HEK293T (cell line): ENCODE measurements at regions not wholly inside any gene's neighbourhood (a gene's known extent, or its start where the extent isn't known, plus 50 kb on each side); places are given as distances from the start of the nearest gene placed in this dataset.
"Not testable (repeated sequence)": the region's sequence is repeated elsewhere in the genome, so short reads cannot be mapped to it uniquely, and the experiment has no call there.

Experiments used
- BHLHE40 ChIP-seq: fragments of 450-650 bp; IDR thresholded peaks from 2 replicates; pipeline ENCODE4 v1.6.1; 2016; ENCODE audit warnings: mild to moderate bottlenecking, moderate library complexity, borderline replicate concordance
- CTBP1 ChIP-seq: fragments of 450-650 bp; IDR thresholded peaks from 2 replicates; pipeline ENCODE4 v1.6.1; 2016; ENCODE audit warnings: borderline replicate concordance
- ELF4 ChIP-seq: fragments of 450-650 bp; IDR thresholded peaks from 2 replicates; pipeline ENCODE4 v1.6.1; 2017; ENCODE audit warnings: antibody characterized with exemption
- FOXM1 ChIP-seq: fragments of 450-650 bp; IDR thresholded peaks from 2 replicates; pipeline ENCODE4 v1.6.1; 2017; ENCODE audit warnings: mild to moderate bottlenecking, borderline replicate concordance
- HDGF ChIP-seq: fragments of 450-650 bp; IDR thresholded peaks from 2 replicates; pipeline ENCODE4 v1.6.1; 2017; ENCODE audit warnings: antibody characterized with exemption, borderline replicate concordance
- NFRKB ChIP-seq: fragments of 450-650 bp; IDR thresholded peaks from 2 replicates; pipeline ENCODE4 v1.6.1; 2016; ENCODE audit warnings: mild to moderate bottlenecking, moderate library complexity
- SP1 ChIP-seq: fragments of 450-650 bp; IDR thresholded peaks from 2 replicates; pipeline ENCODE4 v1.6.1; 2017
- SUZ12 ChIP-seq: fragments of 450-650 bp; IDR thresholded peaks from 2 replicates; pipeline ENCODE4 v1.6.1; 2016; ENCODE audit warnings: mild to moderate bottlenecking
- TARDBP ChIP-seq: fragments of 450-650 bp; IDR thresholded peaks from 2 replicates; pipeline ENCODE4 v1.6.1; 2016
- ZNF384 ChIP-seq: fragments of 450-650 bp; IDR thresholded peaks from 2 replicates; pipeline ENCODE4 v1.6.1; 2016
- TF ChIP-seq, protein P1 (sequence below): fragments of 450-650 bp; IDR thresholded peaks from 2 replicates; pipeline ENCODE4 v1.6.1; 2016

- not testable (repeated sequence) for TF ChIP-seq ELF4, HDGF, BHLHE40, CTBP1, ZNF384, SP1, SUZ12, FOXM1, NFRKB, TARDBP
- TF ChIP-seq, protein P1, sequence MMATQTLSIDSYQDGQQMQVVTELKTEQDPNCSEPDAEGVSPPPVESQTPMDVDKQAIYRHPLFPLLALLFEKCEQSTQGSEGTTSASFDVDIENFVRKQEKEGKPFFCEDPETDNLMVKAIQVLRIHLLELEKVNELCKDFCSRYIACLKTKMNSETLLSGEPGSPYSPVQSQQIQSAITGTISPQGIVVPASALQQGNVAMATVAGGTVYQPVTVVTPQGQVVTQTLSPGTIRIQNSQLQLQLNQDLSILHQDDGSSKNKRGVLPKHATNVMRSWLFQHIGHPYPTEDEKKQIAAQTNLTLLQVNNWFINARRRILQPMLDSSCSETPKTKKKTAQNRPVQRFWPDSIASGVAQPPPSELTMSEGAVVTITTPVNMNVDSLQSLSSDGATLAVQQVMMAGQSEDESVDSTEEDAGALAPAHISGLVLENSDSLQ = not testable (repeated sequence)
These were observed 141.3 kb upstream of the NBPF9 start for GRCh38 chr1:149244621-149245020.
